ENCODE measurements at regions not wholly inside any gene's neighbourhood (a gene's known extent, or its start where the extent isn't known, plus 50 kb on each side); places are given as distances from the start of the nearest gene placed in this dataset.

- H3K9me3 ChIP-seq = no peaks in the 10 kb centered on the region
- intact Hi-C loops (cut with DNase I; ENCODE audit: low total_unique reads) = no loop called here
- WGBS, 5 donors = 36 to 49% (median 38%) methylated on average over 1 of the region's 1 CpG
- DNase-seq = no peak
- TF ChIP-seq CTCF (IDR thresholded peaks at IDR 0.05) = no peak
- TF ChIP-seq POLR2A (IDR thresholded peaks at IDR 0.05) = no peak
- TF ChIP-seq EP300 (IDR thresholded peaks at IDR 0.05) = no peak
- H3K4me3 ChIP-seq = no peak overlapping the region
- no peaks in the 10 kb centered on the region for H3K4me1 ChIP-seq
- H3K36me3 ChIP-seq = no peaks in the 10 kb centered on the region
- no peaks in the 10 kb centered on the region for H3K27me3 ChIP-seq
- no peak overlapping the region for H3K27ac ChIP-seq
Observed at GRCh38 chr7:12783421-12784095, 96.1 kb downstream of the ARL4A start.

GRCh38 chr7:12785473-12785872 lies 98.0 kb downstream of the ARL4A start:
- TF ChIP-seq EP300 (IDR thresholded peaks at IDR 0.05) = no peak
- no peak for TF ChIP-seq POLR2AphosphoS5 (IDR thresholded peaks at IDR 0.05)
- TF ChIP-seq CTCF (IDR thresholded peaks at IDR 0.05) = no peak
- TF ChIP-seq POLR2A (IDR thresholded peaks at IDR 0.05) = no peak
- WGBS, 5 donors = 84 to 91% (median 88%) methylated on average over 4 of the region's 4 CpGs
- H3K4me1 ChIP-seq = no peaks in the 10 kb centered on the region
- no peaks in the 10 kb centered on the region for H3K9me3 ChIP-seq
- H3K36me3 ChIP-seq = no peaks in the 10 kb centered on the region
- no peak overlapping the region for H3K4me3 ChIP-seq
- intact Hi-C loops (cut with DNase I; ENCODE audit: low total_unique reads) = no loop called here
- no peaks in the 10 kb centered on the region for H3K27me3 ChIP-seq
- no peak for DNase-seq
- no peak overlapping the region for H3K27ac ChIP-seq

GRCh38 chr7:12786494-12786893 lies 99.1 kb downstream of the ARL4A start:
- no peak for TF ChIP-seq POLR2A (IDR thresholded peaks at IDR 0.05)
- no peak for TF ChIP-seq CTCF (IDR thresholded peaks at IDR 0.05)
- Histone ChIP-seq H3K27ac (no peak overlapping the region), H3K4me1 (no peaks in the 10 kb centered on the region), H3K4me3 (no peak overlapping the region), H3K27me3 (no peaks in the 10 kb centered on the region), H3K9me3 (no peaks in the 10 kb centered on the region), H3K36me3 (no peaks in the 10 kb centered on the region)
- DNase-seq = no peak
- intact Hi-C loops (cut with DNase I; ENCODE audit: low total_unique reads) = no loop called here
- 68 to 82% (median 74%) methylated on average over 4 of the region's 4 CpGs for WGBS, 5 donors

- Histone ChIP-seq H3K36me3 (no peaks in the 10 kb centered on the region), H3K27me3 (no peaks in the 10 kb centered on the region), H3K27ac (no peak overlapping the region), H3K4me1 (no peaks in the 10 kb centered on the region), H3K4me3 (no peak overlapping the region), H3K9me3 (no peaks in the 10 kb centered on the region)
- TF ChIP-seq CTCF (IDR thresholded peaks at IDR 0.05) (no peak), POLR2AphosphoS5 (IDR thresholded peaks at IDR 0.05) (no peak), EP300 (IDR thresholded peaks at IDR 0.05) (no peak)
- DNase-seq = no peak
- 90 to 98% (median 97%) methylated on average over 2 of the region's 2 CpGs for WGBS, 5 donors
- intact Hi-C loops (cut with DNase I; ENCODE audit: low total_unique reads) = no loop called here
Observed at GRCh38 chr7:12788171-12788570, 100.7 kb downstream of the ARL4A start.

All from stomach (tissue), 8 donors.